GM12864 (cell line): ENCODE measurements at regions not wholly inside any gene's neighbourhood (a gene's known extent, or its start where the extent isn't known, plus 50 kb on each side); places are given as distances from the start of the nearest gene placed in this dataset.

Experiments
- DNase-seq: peaks from one replicate; pipeline ENCODE4 v3.0.0-alpha.2; 2011; ENCODE audit warnings: low read depth
- H3K4me3 ChIP-seq: 2 replicates; pipeline ENCODE4 v1.5.1; 2011; ENCODE audit warnings: mild to moderate bottlenecking, low read depth, low read length, control low read depth
- CTCF ChIP-seq: IDR thresholded peaks from 2 replicates; pipeline ENCODE4 v1.5.1; 2011; ENCODE audit warnings: low read depth, mild to moderate bottlenecking, moderate library complexity, low read length, control low read depth, inconsistent platforms; ENCODE audit errors: missing control alignments

GRCh38 chr21:35107520-35107919, 58.4 kb upstream of the RUNX1 start:
- no peak overlapping the region for H3K4me3 ChIP-seq
- DNase-seq, result no peak
- no peak for TF ChIP-seq CTCF

DNA sequence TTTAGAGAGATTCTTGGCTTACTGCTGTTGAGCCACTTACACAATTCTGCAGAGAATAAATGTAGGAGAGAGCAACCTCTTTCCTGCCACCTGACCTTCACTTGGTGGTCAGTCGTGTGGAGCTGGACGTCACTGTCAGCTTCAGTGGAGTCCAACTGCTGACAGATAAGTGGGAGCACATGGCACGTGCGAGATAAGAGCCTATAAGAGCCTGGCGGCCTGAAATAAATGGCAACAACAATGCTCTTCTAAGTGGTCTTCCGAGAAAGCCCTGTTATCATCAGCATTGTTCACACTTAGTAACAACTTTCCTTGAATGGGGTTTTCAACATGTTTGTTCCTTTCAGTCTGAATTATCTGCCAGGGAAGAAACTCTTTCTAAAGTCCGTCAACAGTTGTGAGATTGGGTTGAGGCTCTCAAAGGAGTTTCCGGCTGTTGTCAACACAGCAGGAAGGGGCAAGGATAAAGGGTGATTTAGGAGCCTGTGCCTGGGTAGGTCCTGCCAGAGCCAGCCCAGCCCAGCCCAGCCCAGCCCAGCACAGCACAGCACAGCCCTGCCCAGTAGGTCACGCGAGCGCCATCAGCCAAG, 57.2 kb upstream of the RUNX1 start:
- no peak for DNase-seq
- H3K4me3 ChIP-seq, result no peak overlapping the region
- TF ChIP-seq CTCF, result no peak

- no peak for TF ChIP-seq CTCF
- H3K4me3 ChIP-seq, result no peak overlapping the region
- peak; percentile 8 for DNase-seq
Measured at GRCh38 chr21:35102488-35103371, 53.6 kb upstream of the RUNX1 start.

- H3K4me3 ChIP-seq, result no peak overlapping the region
- no peak for DNase-seq
- no peak for TF ChIP-seq CTCF
Measured at GRCh38 chr21:35100349-35100811, 51.3 kb upstream of the RUNX1 start.

DNA sequence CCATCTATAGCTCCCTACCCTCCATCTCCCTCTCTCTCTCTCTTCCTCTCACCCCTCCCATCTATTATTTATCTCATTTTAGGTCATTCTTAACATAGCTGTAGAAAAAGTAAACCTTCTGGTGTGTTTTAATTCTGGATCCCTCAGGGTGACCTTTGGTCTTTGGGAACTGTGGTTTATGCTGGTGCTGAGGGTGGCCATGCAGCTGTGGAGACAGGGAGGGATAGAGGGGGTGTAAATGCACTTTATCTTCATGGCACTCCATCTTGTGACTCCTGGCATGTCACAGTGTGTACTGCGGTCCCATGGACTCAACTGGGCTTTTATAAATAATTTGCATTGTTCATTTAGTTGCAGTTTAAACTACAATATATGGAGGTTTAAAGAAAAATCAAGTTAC, 50.2 kb upstream of the RUNX1 start:
- no peak for DNase-seq
- TF ChIP-seq CTCF, result no peak
- H3K4me3 ChIP-seq, result no peak overlapping the region
